ENCODE measurements at regions not wholly inside any gene's neighbourhood (a gene's known extent, or its start where the extent isn't known, plus 50 kb on each side); places are given as distances from the start of the nearest gene placed in this dataset.

DNA sequence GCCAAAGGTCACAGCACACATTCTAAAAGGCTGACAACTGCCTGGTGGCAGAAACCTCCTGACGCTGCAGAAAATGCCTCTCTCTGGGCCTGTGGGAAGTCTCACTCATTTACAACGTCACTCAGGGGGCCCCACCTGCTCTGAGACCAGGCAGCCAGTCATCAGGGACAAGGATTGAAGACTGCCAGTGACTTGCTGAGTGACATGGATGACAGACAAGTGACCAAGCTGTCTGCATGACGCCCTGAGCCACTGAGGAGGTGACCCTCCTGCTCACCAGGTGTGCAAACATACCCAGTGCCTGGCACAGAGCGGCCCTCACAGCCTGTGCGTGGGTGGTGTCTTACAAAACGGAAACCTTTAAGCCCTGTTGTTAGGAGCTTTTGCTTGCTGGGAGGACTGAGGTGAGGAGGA lies 392.4 kb downstream of the TNS1 start:
- no peak for DNase-seq
- Mint-ChIP-seq H3K36me3 (ENCODE audit: low read depth) (no peaks in the 10 kb centered on the region), H3K27me3 (ENCODE audit: low read depth, poor library complexity) (peaks cover 12% of the 10 kb centered on the region), H3K9me3 (no peaks in the 10 kb centered on the region), H3K27ac (peak overlapping the region; percentile 62), H3K4me1 (peaks cover 57% of the 10 kb centered on the region), H3K4me3 (no peak overlapping the region)
- TF ChIP-seq, protein P1, sequence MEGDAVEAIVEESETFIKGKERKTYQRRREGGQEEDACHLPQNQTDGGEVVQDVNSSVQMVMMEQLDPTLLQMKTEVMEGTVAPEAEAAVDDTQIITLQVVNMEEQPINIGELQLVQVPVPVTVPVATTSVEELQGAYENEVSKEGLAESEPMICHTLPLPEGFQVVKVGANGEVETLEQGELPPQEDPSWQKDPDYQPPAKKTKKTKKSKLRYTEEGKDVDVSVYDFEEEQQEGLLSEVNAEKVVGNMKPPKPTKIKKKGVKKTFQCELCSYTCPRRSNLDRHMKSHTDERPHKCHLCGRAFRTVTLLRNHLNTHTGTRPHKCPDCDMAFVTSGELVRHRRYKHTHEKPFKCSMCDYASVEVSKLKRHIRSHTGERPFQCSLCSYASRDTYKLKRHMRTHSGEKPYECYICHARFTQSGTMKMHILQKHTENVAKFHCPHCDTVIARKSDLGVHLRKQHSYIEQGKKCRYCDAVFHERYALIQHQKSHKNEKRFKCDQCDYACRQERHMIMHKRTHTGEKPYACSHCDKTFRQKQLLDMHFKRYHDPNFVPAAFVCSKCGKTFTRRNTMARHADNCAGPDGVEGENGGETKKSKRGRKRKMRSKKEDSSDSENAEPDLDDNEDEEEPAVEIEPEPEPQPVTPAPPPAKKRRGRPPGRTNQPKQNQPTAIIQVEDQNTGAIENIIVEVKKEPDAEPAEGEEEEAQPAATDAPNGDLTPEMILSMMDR (IDR thresholded peaks at IDR 0.05) = no peak

- Mint-ChIP-seq H3K4me3 (no peak overlapping the region), H3K27ac (peak overlapping the region; percentile 16), H3K4me1 (peaks cover 57% of the 10 kb centered on the region), H3K9me3 (no peaks in the 10 kb centered on the region), H3K27me3 (ENCODE audit: low read depth, poor library complexity) (peaks cover 12% of the 10 kb centered on the region), H3K36me3 (ENCODE audit: low read depth) (no peaks in the 10 kb centered on the region)
- TF ChIP-seq, protein P1 (IDR thresholded peaks at IDR 0.05) = no peak
- DNase-seq = no peak
Measured at GRCh38 chr2:217609952-217610351, 392.8 kb downstream of the TNS1 start.

DNA sequence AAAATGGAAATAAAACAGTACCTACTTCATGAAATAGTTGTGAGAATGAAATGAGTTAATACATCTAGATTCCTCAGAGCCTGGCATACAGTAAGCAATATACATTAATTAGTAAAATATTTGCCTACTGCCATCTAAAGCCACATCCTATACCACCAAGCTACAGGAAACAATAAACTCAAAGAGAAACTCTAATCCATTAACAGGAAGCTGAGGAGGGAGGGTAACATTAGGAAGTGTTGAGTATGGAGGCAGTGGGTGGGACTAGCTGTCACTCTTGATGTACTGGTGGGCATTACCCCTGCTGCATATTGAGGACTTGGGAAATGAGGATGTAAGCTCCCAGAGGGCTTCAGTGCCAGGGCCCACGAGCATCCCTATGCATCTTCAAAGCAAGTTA lies 396.5 kb downstream of the TNS1 start:
- no peak for DNase-seq
- Mint-ChIP-seq H3K27ac (no peak overlapping the region), H3K9me3 (no peaks in the 10 kb centered on the region), H3K27me3 (ENCODE audit: low read depth, poor library complexity) (peaks cover 3% of the 10 kb centered on the region), H3K36me3 (ENCODE audit: low read depth) (no peaks in the 10 kb centered on the region), H3K4me3 (no peak overlapping the region), H3K4me1 (peaks cover 62% of the 10 kb centered on the region)
- TF ChIP-seq, protein P1 (IDR thresholded peaks at IDR 0.05) = no peak

GRCh38 chr2:217604527-217605194 lies 398.1 kb downstream of the TNS1 start:
- peaks cover 46% of the 10 kb centered on the region for H3K4me1 Mint-ChIP-seq
- peaks cover 9% of the 10 kb centered on the region for H3K27me3 Mint-ChIP-seq (ENCODE audit: low read depth, poor library complexity)
- H3K4me3 Mint-ChIP-seq = no peak overlapping the region
- peak overlapping the region; percentile 43 for H3K27ac Mint-ChIP-seq
- no peaks in the 10 kb centered on the region for H3K9me3 Mint-ChIP-seq
- peak; percentile 8 for DNase-seq
- no peaks in the 10 kb centered on the region for H3K36me3 Mint-ChIP-seq (ENCODE audit: low read depth)
- TF ChIP-seq, protein P1 (IDR thresholded peaks at IDR 0.05) = no peak

DNA sequence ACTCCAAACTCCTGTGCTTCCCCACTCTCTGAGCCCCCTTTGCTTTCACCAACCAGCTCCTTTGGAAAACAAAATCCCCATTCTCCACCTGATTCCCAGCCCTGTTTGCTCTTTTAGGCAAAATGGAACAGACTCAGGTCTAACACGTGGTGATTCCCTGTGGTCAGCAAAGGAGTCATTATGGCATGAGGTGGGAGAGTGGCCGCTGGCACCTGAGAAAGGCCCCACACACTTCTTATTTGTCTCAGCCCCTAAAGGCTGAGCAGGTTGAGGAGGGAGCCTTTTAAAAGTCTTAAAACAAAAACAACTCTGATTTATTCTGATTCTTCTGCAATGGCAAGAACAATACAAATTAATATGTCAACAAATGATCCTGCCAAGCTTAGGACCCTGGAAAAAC lies 401.2 kb downstream of the TNS1 start:
- peaks cover 34% of the 10 kb centered on the region for H3K4me1 Mint-ChIP-seq
- TF ChIP-seq, protein P1 (IDR thresholded peaks at IDR 0.05) = no peak

GRCh38 chr2:217599906-217600305 lies 402.9 kb downstream of the TNS1 start:
- Mint-ChIP-seq H3K4me1 (peaks cover 31% of the 10 kb centered on the region), H3K27me3 (ENCODE audit: low read depth, poor library complexity) (peaks cover 29% of the 10 kb centered on the region), H3K4me3 (no peak overlapping the region), H3K36me3 (ENCODE audit: low read depth) (no peaks in the 10 kb centered on the region), H3K27ac (no peak overlapping the region), H3K9me3 (no peaks in the 10 kb centered on the region)
- DNase-seq = no peak
- TF ChIP-seq, protein P1 (IDR thresholded peaks at IDR 0.05) = no peak

More for the DNA sequence above, 401.2 kb downstream of the TNS1 start:
- no peak for DNase-seq
- Mint-ChIP-seq H3K4me3 (no peak overlapping the region), H3K36me3 (ENCODE audit: low read depth) (no peaks in the 10 kb centered on the region), H3K9me3 (no peaks in the 10 kb centered on the region), H3K27ac (no peak overlapping the region), H3K27me3 (ENCODE audit: low read depth, poor library complexity) (peaks cover 21% of the 10 kb centered on the region)

Measured in nephron progenitor cell (in vitro differentiated cells).